ENCODE measurements at regions not wholly inside any gene's neighbourhood (a gene's known extent, or its start where the extent isn't known, plus 50 kb on each side); places are given as distances from the start of the nearest gene placed in this dataset.
"Not testable (repeated sequence)": the region's sequence is repeated elsewhere in the genome, so short reads cannot be mapped to it uniquely, and the experiment has no call there.

DNA sequence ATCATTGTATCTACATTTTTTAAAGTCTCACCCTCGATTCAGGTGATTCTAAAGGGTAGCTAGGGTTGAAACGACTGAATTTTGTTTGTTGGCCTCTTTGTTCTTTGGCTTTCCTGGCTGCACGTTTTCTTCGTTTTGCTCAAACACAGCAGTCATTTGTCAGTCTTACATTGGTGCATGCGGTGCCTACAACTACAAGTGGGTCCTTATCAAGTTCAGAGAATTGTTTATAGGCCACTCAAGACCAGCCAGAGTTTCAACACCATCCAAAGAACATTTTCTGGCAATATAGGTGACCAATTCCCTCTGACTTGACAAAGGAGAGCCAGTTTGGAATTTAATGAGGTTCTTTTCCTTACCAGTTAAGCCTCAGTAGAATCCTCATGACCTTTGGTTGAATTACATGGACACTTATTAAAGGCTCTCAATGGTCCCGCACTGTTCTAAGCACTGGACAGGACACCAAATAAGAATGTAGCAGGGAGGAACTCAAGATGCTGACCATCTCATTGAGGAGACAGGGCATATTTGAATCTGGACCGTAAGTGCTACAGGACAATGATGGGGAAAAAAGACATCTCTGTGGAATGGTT is 119.0 kb upstream of the DMRT1 start:
- Histone ChIP-seq H3K4me3 (ENCODE audit: low read depth, low read length) (no peak overlapping the region), H3K9me3 (ENCODE audit: control insufficient read depth, insufficient read depth, low read depth, low read length) (no peaks in the 10 kb centered on the region), H3K27ac (ENCODE audit: extremely low read depth, low read depth, low read length) (no peak overlapping the region), H3K36me3 (ENCODE audit: control insufficient read depth in 2 of 2, insufficient read depth in 1 of 2, low read length in 2 of 2) (no peaks in the 10 kb centered on the region), H3K4me1 (ENCODE audit: control insufficient read depth, insufficient read depth, low read length) (no peaks in the 10 kb centered on the region)
- POLR2A ChIA-PET: no interaction called here
- TF ChIP-seq ZNF416 (tag by site-specific recombination; IDR thresholded peaks at IDR 0.05) (no peak), SETDB1 (IDR thresholded peaks at IDR 0.05; ENCODE audit: insufficient read length, low read length) (no peak), SP2 (tag by site-specific recombination; IDR thresholded peaks at IDR 0.05) (no peak), ZBTB7A (tag by site-specific recombination; IDR thresholded peaks at IDR 0.05; ENCODE audit: low read depth) (no peak), ZNF791 (tag by site-specific recombination; IDR thresholded peaks at IDR 0.05) (no peak), ZNF768 (tag by site-specific recombination; IDR thresholded peaks at IDR 0.05) (no peak), ZNF426 (tag by site-specific recombination; IDR thresholded peaks at IDR 0.05) (no peak), ZNF23 (tag by site-specific recombination; IDR thresholded peaks at IDR 0.05; ENCODE audit: borderline replicate concordance) (no peak), IKZF3 (tag by site-specific recombination; IDR thresholded peaks at IDR 0.05) (no peak)
- TF ChIP-seq, protein P1, sequence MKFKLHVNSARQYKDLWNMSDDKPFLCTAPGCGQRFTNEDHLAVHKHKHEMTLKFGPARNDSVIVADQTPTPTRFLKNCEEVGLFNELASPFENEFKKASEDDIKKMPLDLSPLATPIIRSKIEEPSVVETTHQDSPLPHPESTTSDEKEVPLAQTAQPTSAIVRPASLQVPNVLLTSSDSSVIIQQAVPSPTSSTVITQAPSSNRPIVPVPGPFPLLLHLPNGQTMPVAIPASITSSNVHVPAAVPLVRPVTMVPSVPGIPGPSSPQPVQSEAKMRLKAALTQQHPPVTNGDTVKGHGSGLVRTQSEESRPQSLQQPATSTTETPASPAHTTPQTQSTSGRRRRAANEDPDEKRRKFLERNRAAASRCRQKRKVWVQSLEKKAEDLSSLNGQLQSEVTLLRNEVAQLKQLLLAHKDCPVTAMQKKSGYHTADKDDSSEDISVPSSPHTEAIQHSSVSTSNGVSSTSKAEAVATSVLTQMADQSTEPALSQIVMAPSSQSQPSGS (tag by site-specific recombination; IDR thresholded peaks at IDR 0.05; ENCODE audit: low read depth): no peak
- TF ChIP-seq, protein P2, sequence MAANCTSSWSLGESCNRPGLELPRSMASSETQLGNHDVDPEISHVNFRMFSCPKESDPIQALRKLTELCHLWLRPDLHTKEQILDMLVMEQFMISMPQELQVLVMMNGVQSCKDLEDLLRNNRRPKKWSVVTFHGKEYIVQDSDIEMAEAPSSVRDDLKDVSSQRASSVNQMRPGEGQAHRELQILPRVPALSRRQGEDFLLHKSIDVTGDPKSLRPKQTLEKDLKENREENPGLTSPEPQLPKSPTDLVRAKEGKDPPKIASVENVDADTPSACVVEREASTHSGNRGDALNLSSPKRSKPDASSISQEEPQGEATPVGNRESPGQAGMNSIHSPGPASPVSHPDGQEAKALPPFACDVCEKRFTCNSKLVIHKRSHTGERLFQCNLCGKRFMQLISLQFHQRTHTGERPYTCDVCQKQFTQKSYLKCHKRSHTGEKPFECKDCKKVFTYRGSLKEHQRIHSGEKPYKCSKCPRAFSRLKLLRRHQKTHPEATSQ (tag by site-specific recombination; IDR thresholded peaks at IDR 0.05): no peak
- CTCF ChIA-PET: interaction anchor here (0.9 kb wide), 1 partner anchor 372 kb away, joined by 3 read pairs; no protein-coding TSS in a partner anchor

DNA sequence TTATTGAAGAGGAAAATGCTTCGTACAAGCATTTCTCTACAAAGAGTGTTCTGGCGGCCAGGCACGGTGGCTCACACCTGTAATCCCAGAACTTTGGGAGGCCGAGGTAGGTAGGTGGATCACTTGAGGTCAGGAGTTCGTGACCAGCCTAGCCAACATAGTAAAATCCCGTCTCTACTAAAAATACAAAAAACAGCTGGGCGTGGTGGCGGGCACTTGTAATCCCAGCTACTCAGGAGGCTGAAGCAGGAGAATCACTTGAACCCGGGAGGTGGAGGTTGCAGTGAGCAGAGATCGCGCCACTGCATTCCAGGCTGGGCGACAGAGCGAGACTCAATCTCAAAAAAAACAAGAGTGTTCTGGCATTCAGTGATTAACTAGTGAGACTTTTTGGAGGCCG is 117.0 kb upstream of the DMRT1 start:
- H3K9me3 ChIP-seq (ENCODE audit: control insufficient read depth, insufficient read depth, low read depth, low read length); H3K36me3 ChIP-seq (ENCODE audit: control insufficient read depth in 2 of 2, insufficient read depth in 1 of 2, low read length in 2 of 2); H3K4me3 ChIP-seq (ENCODE audit: low read depth, low read length); H3K27ac ChIP-seq (ENCODE audit: extremely low read depth, low read depth, low read length); H3K4me1 ChIP-seq (ENCODE audit: control insufficient read depth, insufficient read depth, low read length); POLR2A ChIA-PET; CTCF ChIA-PET: not testable (repeated sequence)

DNA sequence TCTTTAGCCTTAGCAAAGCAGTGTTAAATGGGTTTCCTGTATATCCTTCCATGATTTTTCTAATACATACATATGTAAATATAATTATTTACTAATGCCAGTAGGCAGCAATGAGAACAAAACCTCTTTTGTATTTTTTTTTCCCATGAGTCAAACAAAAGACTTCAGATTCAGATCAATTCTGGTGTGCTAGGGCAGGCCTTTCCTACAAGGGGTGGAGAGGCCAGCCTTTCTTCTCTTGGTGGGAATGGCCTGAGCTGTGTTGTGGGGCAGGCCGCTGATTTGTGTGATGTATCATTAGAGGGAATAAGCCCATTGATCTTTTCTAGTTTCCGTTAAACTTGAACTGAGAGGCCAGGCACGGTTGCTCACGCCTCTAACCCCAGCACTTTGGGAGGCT is 115.5 kb upstream of the DMRT1 start:
- ChIA-PET POLR2A (no interaction called here), CTCF (no interaction called here)
- H3K4me1 ChIP-seq (ENCODE audit: control insufficient read depth, insufficient read depth, low read length): no peaks in the 10 kb centered on the region
- no peaks in the 10 kb centered on the region for H3K9me3 ChIP-seq (ENCODE audit: control insufficient read depth, insufficient read depth, low read depth, low read length)
- no peak overlapping the region for H3K27ac ChIP-seq (ENCODE audit: extremely low read depth, low read depth, low read length)
- TF ChIP-seq ZNF555 (tag by site-specific recombination; conservative IDR thresholded peaks at IDR 0.05): no peak
- TF ChIP-seq MYNN (tag by site-specific recombination; IDR thresholded peaks at IDR 0.05; ENCODE audit: borderline replicate concordance): no peak
- no peak for TF ChIP-seq ZNF433 (tag by site-specific recombination; IDR thresholded peaks at IDR 0.05; ENCODE audit: low read depth)
- TF ChIP-seq, protein P3, sequence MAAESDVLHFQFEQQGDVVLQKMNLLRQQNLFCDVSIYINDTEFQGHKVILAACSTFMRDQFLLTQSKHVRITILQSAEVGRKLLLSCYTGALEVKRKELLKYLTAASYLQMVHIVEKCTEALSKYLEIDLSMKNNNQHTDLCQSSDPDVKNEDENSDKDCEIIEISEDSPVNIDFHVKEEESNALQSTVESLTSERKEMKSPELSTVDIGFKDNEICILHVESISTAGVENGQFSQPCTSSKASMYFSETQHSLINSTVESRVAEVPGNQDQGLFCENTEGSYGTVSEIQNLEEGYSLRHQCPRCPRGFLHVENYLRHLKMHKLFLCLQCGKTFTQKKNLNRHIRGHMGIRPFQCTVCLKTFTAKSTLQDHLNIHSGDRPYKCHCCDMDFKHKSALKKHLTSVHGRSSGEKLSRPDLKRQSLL (tag by site-specific recombination; IDR thresholded peaks at IDR 0.05): no peak
- no peak for TF ChIP-seq ZNF830 (tag by site-specific recombination; IDR thresholded peaks at IDR 0.05; ENCODE audit: low read depth)
- TF ChIP-seq ZNF157 (tag by site-specific recombination; IDR thresholded peaks at IDR 0.05): no peak
- no peak for TF ChIP-seq GLIS2 (tag by site-specific recombination; IDR thresholded peaks at IDR 0.05)
- no peak for TF ChIP-seq ZNF214 (tag by site-specific recombination; IDR thresholded peaks at IDR 0.05; ENCODE audit: borderline replicate concordance)
- TF ChIP-seq ZNF404 (tag by site-specific recombination; IDR thresholded peaks at IDR 0.05): no peak
- no peak for TF ChIP-seq ZNF558 (tag by site-specific recombination; IDR thresholded peaks at IDR 0.05)
- no peak for TF ChIP-seq ZNF121 (tag by site-specific recombination; IDR thresholded peaks at IDR 0.05)
- no peak for TF ChIP-seq TRIM28 (IDR thresholded peaks at IDR 0.05; ENCODE audit: borderline replicate concordance, low read length)
- no peak for TF ChIP-seq SALL2 (tag by site-specific recombination; IDR thresholded peaks at IDR 0.05; ENCODE audit: borderline replicate concordance)
- no peak for TF ChIP-seq ZNF600 (tag by site-specific recombination; IDR thresholded peaks at IDR 0.05)
- no peak overlapping the region for H3K4me3 ChIP-seq (ENCODE audit: low read depth, low read length)
- peaks cover 0 to 7% of the 10 kb centered on the region in 2 experiments; a peak in 1 of 3 replicates for H3K36me3 ChIP-seq (ENCODE audit: control insufficient read depth in 2 of 2, insufficient read depth in 1 of 2, low read length in 2 of 2)

Measured in HEK293 (cell line).